NCI-H1694 (cell line): ENCODE measurements at regions not wholly inside any gene's neighbourhood (a gene's known extent, or its start where the extent isn't known, plus 50 kb on each side); places are given as distances from the start of the nearest gene placed in this dataset.

Experiments used
- DNase-seq: peaks from one replicate; lab custom pipeline; 2025; lab: John Stamatoyannopoulos, UW

DNA sequence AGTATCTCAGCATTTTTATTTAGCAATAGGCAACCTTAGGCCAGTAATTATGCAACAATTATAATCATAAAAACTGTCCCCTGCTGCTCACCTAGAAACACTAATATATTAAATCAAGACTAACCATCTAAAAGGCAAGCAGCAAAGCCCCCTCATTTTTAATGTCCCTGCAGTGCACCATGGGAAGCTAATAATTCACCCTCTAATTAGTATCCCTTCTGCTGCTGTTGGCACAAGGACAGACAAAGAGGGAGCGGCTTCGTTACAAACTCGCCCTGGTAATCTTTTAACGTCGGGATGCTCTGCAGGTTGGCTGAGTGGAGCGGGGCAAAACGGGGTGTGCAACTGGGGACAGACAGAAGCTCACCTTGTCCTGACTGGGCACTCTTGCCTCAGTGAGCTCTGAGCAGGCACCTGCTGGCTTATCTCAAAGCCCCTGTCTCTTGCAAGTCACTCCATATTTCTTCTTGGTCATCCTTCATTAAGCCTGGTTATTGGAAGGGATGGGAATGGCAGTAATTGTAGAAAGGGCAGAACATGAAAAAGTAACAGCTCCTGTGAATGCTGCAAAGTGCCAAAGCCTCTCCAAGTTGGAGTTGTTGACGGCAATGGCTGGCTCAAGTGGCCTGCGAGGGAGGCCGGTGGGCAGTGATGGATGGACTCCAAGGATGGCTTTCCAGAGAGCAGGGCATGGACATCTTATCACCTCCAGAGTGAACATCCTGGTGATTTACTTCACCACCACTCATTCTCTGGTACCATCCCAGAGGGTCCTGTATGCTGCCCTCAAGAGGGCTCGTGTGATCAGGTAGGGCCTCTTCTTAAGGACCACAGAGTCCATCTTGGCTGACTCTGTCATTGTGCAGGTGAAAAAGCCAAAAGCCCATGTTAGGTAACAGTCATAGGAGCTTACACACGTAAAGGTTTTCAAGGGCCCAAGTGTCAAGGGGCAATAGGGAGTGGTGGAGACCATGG is 219.6 kb upstream of the N4BP1 start:
- DNase-seq, result peak; percentile 57

DNA sequence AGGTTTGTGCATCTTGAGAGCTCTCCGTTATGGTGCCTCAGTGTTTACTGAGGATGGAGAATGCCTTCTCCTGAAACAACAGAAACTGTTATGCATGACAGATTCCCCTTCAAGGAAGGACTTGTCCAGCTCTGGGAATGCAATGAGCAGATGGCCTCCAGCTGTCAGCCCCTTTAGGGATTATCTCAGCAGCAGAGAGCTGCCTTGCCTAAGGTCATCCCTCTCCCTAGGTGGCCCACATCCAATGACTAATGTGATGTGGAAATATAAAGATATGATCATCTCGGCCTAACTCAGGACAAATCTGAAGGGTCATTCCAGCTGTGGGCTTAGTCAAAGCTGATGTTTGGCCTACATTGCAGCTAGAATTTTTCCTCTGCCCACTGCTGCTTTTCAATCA is 214.3 kb upstream of the N4BP1 start:
- DNase-seq, result no peak

DNA sequence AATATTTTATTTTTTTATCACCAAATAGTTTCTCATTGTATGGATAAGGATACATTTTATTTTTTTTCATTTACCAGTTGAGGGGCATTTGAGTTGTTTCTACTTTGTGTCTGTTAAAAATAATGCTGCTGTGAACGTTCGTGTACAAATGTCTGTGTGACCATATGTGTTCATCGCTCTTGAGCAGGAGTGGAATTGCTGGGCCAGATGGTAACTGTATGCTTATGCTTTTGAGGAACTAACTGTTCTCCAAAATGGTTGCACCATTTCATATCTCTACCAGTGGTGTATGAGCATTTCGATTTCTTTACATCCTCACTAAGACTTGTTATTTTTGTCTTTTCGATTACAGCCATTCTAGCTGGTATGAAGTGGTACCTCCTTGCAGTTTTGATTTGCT is 212.5 kb upstream of the N4BP1 start:
- DNase-seq, result peak; percentile 42

DNA sequence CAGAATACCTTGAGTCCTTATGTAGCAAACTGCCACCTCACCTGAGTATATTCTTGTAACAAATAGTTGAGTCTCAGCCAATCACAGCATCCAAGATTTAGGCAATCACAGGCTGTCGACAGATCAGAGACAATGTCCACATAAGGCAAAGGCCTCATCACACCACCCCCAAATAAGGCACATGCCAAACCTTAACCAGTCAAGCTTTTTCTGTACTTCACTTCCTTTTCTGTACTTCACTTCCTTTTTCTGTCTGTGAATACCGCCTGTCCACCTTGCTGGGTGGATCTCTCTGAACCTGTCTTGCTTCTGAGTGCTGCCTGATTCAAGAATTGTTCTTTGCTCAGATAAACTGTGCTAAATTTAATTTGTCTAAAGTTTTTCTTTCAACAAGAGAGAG is 210.4 kb upstream of the N4BP1 start:
- DNase-seq, result no peak

DNA sequence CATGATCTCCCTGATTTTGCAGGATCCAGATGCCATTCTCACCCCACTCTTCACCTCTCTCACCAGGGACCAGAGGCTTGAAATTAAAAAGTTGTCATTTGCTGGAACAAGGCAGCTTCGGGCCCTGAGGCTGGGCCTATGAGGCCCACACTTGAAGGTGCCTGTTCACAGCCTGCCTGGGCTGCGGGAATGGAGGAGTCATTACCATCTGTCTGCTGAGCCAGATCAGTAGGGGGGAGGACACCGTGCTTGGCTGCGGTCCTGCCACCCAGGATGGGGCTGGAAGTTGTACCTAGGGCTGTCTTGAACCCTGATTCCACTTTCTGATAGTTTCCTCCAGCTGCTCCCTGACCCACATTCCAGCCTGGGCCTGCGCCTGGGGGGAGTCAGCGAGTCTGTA is 208.3 kb upstream of the N4BP1 start:
- no peak for DNase-seq

DNA sequence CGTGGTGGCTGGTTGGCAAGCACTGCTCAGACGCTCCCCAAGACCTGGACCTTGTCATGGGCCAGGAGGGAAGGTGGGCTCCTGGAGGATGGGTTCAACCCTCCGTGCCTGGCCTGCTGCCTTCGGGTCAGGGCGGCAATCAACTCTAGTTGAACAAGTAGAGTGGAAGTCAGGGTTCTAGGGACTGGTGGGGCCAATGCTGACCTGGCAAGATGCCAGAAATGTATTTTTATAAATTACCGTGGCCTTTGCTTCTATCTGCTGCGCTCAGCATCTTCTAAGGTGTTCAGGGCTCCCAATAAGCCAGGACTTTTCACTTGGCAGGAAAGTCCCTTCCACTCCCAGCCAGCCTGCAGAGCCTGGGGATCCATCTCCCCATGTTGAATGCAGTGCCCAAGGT is 207.1 kb upstream of the N4BP1 start:
- DNase-seq, result no peak

DNA sequence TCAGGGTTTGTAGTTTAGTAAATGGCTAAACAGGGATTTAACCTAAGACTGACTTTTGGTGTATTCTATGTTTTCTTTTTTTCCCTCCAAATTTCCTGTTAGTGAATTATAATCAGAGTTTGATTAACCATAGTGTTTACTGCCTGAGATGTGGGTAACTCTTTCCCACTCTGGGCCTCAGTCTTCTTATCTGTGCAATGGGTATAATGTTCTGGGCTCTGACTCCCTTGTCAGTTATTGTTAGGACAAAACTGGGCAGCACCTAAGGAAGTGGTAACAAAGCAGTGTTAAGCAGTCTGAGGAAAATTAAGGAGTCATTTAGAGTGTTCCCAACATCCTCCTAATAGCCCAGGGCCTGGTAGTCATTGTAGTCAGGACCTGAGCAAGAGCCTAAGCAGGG is 206.4 kb upstream of the N4BP1 start:
- no peak for DNase-seq

DNA sequence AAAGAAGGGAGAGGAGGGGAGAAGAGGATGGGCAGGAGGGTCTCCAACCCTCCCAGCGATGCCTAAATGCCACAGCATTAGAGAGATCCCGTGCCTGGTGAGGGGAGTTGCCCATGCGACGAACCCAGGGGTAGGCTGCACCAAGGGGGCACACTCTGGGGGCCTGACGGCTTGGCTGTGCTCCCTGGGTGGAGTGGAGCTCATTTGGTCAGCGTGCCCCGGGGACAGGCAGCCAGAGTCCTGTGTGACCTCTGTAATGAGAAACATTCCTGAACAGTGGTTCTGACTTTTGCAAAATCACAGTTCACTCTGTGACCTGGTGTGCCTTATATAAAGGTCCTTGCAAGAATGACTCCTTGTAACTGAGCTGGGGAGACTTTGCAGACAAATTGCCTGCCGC is 205.0 kb upstream of the N4BP1 start:
- no peak for DNase-seq

DNA sequence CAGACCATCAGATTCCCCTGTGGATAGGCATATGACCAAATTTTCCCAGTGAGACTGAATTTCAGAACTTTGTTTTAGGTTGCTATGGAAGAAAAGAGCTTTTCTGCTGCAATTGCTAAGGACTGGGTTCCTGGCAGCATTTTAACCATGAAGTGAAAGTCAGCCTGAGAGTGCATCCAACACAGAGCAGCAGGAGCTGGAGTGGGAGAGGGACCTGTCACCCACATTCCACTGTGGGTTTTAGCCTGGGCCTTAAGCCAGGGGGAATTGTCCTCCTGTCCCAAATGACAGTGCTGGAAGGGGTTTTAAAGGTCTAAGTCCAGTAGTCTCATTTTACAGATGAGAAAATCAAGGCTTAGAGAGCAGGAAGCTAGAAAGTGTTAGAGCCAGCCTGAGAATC is 203.5 kb upstream of the N4BP1 start:
- DNase-seq, result no peak

DNA sequence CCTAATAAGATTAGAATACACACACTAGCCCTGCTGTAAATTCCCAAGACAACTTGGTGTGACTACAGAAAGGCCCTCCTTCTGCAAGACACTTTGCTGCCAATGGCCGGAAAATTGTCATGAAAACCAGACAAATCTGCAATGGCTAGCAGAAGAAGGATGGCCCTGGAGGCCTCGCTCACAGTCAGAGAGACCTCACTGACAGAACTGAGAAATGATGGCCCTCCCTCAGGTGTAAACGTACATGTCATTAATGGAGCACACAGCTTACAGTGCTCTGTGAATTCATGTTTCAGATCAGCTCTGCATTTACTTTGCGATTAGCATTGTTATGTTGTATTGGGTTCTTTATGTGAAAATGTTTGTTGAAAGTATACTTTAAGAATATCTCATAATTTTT is 202.9 kb upstream of the N4BP1 start:
- DNase-seq, result no peak

DNA sequence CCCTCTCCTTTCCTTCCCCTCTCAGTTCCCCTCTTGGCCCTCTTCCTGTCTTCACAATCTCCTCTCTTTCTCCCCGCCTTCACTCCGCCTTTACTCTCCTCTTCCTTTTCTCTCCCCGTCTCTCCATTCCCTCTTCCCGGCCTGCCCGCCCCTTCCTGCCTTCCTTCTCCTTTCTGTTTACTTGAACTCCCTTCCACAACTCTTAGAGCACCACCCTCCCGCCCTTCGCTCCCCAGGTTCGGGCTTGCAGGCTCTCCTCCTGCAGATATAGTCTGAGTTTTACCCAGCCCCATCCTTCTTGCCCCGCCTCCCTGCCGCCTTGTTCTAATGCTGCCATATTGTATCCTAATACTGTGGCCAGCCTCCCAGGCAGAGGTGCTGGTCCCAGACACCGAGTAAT is 201.5 kb upstream of the N4BP1 start:
- DNase-seq, result no peak

DNA sequence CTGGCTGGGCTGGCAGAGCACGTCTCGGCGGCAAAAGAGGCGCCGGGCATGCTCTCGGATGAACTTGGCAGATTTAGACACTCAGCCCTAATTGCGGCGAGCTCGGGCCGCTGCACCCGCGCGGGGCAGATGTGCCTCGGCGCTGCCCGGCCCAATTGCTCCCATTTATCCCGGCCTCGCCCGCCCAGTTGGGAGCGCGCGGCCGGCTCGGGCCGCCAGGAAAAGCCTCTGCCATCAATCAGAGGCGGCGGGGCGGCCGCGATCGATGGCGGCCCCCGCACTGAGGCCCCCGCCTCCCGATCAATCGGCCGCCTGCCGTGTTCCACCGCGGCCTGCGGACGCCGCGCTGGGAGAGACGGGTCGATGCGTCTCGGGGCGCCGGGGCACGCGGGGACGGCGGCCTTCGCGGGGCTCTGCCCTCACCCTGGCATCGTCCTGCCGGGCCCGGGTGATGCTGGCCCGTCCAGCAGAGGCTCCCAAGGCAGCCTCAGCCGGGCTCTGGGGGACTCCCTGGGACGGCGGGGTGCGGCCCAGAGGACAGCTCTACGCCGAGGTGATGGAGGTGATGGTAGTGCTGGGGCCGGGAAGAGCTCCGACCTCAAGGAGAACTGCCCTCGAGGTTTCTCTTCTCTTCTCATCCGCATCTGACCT is 200.9 kb upstream of the N4BP1 start:
- no peak for DNase-seq

DNA sequence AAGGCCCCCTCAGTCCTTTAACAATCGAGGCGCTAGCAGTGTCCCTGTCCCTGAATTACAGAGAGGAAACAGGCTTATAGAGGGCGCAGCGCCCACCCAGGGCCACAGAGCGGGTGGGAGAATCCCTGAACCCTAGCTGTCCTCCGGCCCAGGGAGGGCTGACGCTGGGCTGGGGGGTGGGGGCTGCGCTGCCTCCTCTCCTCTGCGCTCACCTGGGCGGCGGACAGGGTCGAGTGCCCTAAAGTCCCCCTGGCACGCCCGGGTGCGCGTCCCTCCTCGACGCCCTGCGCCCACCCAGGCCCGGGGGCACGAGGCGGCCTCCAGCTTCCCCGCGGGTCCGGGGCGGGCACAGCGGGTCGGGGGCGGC is 200.4 kb upstream of the N4BP1 start:
- DNase-seq, result no peak

DNA sequence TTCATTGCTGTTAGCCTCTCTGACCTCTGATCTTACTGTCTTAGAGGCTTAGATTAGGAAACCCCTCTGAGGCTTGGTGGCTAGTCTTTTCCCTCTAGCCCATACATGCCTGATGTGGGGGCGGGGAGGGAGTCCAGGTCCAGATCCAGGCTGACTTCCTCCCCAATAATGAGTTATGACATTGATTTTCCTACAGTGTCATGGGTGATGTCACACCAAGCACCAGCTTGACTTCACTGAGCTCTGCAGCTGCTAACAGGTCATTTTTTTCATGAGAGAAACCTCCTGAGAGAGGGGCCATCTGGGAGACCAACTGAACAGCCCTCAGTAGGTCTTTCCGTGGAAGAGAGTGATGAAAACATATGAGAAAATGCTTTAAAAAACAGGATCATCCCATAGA is 180.2 kb upstream of the N4BP1 start:
- no peak for DNase-seq

DNA sequence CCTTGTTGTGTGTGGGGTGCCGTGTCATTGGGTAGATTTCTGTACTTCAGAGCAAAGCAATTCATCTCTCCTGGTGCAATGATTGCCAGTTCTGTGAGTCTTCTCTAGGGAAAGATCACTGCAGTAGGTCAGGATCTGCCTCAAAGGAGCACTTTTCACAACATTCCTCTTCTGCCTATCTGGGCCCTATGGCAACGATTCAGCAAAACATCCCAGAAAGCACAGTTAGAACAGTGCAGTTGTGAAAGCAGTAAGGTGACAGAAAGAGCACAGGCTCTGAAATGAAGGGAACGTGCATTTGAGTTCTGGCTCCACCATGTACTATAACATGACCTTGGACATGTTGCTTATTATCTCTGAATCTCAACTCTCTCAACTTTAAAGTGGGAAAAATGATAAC is 178.5 kb upstream of the N4BP1 start:
- DNase-seq, result no peak

DNA sequence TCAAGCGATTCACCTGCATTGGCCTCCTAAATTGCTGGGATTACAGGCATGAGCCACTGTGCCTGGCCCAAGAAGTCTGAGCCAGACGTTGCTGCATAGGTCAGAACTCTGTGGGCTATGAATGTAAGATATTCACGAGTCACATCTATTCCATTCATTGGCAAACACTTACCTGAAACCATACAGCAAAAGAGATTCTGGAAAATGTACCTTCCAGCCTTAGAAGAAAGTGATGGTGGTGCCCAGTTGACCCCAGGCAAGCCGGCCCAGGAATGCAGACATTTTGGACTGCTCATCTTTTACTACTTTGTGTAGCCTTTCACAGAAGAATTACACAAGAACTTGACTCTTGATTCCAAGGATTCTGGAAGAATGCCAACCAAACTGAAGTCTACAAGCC is 135.6 kb upstream of the N4BP1 start:
- no peak for DNase-seq

DNA sequence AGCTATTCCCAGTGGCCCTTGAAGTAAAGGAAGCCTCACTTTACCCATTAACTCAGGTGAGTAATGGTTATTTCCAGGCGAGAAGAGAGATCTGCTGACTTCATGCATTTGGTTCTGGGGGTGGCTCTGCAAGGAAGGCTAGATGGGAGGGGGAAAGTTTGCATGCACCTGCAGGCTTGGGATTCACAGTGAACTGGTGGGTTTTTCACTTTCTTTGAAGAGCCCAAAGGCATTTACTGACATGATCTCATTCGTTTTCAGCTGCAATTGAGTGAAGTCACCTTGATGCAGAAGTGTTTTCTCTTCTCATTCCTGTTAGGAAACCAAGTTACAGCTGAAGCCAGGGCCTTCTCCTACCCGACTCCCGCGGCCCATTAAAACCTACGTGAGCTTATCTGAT is 131.0 kb upstream of the N4BP1 start:
- no peak for DNase-seq

DNA sequence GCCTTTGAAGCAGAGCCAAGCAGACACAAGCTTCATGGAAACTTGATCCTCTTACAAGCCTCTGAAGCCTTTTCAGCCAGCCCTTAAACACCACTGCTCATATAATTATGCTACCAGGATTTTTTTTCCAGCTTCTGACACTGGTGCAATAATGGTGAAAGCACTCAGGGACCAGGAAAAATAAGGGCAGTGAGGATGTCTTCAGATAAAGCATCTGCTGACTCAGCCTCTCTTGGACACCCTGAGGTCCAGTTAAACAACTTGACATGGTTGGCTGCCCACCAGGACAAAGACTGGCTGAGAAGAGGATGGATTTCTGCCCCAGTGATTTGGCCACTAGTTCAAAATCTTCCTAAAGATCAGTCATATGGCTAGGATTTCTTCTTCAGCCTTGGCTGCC is 124.2 kb upstream of the N4BP1 start:
- DNase-seq, result no peak

DNA sequence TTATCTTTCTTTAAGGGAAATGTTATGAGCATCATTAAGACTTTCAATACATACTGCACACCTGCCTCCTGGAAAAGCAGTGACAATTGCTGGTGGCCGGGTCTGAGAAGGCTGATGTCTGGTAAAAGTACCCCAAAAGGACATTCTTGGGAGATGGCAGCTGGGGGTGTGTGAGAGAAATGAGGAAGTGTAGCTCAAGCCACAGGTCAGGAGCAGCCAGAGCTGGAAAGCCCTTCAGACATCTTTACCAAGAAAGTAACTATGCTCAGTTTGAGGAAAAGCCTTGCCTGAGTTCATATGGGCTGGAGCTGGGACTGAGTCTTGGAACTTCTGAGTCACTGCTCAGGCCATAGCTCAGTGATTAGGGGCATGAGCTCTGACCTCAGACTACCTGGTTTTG is 94.7 kb upstream of the N4BP1 start:
- no peak for DNase-seq

DNA sequence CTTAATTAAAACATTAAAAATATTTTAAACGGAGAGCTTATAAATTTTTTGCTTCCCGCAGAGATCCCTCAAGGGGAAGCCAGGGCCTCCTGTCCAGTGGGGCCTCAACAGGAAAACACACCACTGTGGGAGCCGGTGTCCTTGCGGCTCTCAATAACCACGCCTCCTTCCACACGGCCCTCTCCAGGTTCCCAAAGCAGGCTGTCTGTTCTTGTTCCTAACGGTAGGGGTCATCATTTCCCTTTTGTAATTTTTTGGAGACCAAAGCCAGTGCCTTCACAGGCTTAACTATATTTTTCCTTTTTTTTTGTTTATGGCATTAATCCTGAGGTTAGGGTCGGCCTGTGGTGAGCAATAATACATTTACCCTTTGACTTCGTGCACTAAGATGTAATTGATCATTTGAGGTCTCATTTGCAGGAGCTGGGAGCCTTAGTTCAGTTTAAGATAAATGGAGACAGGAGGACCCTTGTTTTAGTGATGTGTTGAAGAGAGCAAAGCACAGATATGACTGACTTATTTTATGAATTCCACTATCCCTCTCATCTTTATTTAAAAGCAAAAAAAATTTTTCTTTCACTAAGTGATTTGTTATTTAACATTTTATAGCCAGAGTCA is 77.5 kb upstream of the N4BP1 start:
- peak; percentile 52 for DNase-seq

DNA sequence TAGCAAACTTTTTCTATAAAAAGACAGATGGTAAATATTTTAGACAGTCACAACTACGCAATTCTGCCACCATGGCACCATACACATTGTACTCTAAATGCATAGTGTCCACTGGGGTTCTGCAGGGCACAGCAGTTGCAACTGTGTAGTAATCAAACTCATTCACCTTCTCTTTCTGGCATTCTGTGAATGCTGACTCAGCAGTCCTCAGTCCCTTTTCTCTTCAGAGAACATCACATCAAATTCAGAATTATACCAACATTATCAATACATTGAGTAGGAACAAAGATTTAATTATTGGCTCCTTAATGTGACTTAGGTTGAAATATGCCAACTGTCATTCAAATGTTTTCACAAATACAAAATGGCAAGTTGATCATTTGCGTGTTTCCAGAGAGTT is 74.2 kb upstream of the N4BP1 start:
- DNase-seq, result no peak

DNA sequence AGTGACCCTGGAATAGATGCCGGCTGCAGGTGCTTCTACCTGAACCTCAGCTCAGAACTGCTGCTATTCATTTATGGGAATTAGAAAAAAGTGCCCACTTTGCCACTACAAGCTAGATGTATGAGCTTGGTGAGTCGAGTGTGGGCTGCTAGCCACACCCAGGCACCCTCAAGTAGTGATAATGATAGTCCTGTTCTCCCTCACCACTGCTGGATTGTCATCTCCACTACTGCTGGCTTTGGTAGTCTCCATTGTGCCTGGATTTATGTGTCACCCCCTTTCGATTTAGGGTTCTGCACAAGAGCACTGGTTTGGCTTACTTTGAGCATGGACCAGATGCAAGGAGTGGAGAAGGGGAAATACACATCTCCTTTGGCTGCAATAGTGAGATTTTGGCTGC is 73.0 kb upstream of the N4BP1 start:
- DNase-seq, result no peak

DNA sequence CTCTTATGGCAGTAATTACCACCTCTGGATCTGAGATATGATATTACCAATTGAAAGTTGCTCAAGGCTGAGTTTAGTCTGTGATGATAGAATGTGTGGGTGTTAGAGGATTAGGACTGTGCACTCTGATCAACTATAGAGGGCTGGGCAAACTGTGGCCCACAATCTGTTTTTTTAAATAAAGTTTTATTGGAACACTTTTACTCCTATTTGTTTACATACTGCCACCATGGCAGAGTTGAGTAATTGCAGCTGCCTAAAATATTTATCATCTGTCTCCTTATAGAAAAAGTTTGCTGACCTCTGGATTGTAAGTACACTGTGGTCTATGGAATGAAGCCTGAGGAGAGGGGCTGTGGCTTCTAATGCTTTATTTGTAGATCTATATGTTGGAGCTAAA is 71.5 kb upstream of the N4BP1 start:
- no peak for DNase-seq
